SU-DHL-6 (cell line): ENCODE measurements at regions not wholly inside any gene's neighbourhood (a gene's known extent, or its start where the extent isn't known, plus 50 kb on each side); places are given as distances from the start of the nearest gene placed in this dataset.
"Not testable (repeated sequence)": the region's sequence is repeated elsewhere in the genome, so short reads cannot be mapped to it uniquely, and the experiment has no call there.

Experiments used
- H2AFZ ChIP-seq: fragments of 200-600 bp; sonication (generic); 2 replicates; pipeline ENCODE4 v1.6.1; 2014; ENCODE audit warnings: low read depth, mild to moderate bottlenecking, moderate library complexity, mixed read lengths, antibody characterized with exemption, low read length; ENCODE audit not compliant: severe bottlenecking
- H3F3A ChIP-seq: fragments of 200-600 bp; shearing (Covaris generic); 2 replicates; pipeline ENCODE4 v1.6.0; 2016; ENCODE audit warnings: antibody characterized with exemption, mild to moderate bottlenecking; ENCODE audit not compliant: insufficient read depth
- H3K27ac ChIP-seq: fragments of 200-600 bp; sonication (generic); 2 replicates; pipeline ENCODE4 v1.5.1; 2016; ENCODE audit warnings: low read depth, mild to moderate bottlenecking, low read length, moderate library complexity, mixed read lengths
- H3K27me3 ChIP-seq: fragments of 200-600 bp; sonication (generic), shearing (Covaris generic); 2 replicates; pipeline ENCODE4 v1.6.0; 2014; ENCODE audit warnings: mild to moderate bottlenecking, low read length
- H3K36me3 ChIP-seq: fragments of 200-600 bp; sonication (generic); 2 replicates; pipeline ENCODE4 v1.6.1; 2014; ENCODE audit warnings: mild to moderate bottlenecking, low read length, mixed read lengths
- H3K4me2 ChIP-seq: fragments of 300-600, 200-600 bp; shearing (Covaris generic), sonication (generic); 2 replicates; pipeline ENCODE4 v1.6.0; 2014; ENCODE audit warnings: low read length, low read depth, mild to moderate bottlenecking; ENCODE audit not compliant: poor library complexity, severe bottlenecking
- H3K4me3 ChIP-seq: fragments of 200-600 bp; sonication (generic); 2 replicates; pipeline ENCODE4 v1.5.1; 2014; ENCODE audit warnings: antibody characterized with exemption, low read length, mild to moderate bottlenecking, mixed read lengths; ENCODE audit not compliant: insufficient read depth, poor library complexity, severe bottlenecking
- H3K79me2 ChIP-seq: fragments of 200-600 bp; sonication (generic); 2 replicates; pipeline ENCODE4 v1.6.1; 2014; ENCODE audit warnings: mild to moderate bottlenecking, low read length, moderate library complexity; ENCODE audit not compliant: insufficient read depth
- H3K9ac ChIP-seq: fragments of 200-600 bp; sonication (generic); 2 replicates; pipeline ENCODE4 v1.7.0; 2014; ENCODE audit warnings: mild to moderate bottlenecking, low read length
- H3K9me2 ChIP-seq: fragments of 200-600 bp; sonication (generic); replicated peaks from 2 replicates; pipeline ENCODE4 v1.6.1; 2014; ENCODE audit warnings: low read length; ENCODE audit not compliant: insufficient read depth
- H3K9me3 ChIP-seq: fragments of 200-600 bp; sonication (generic); 2 replicates; pipeline ENCODE4 v1.6.1; 2014; ENCODE audit warnings: low read length, mixed read lengths; ENCODE audit not compliant: insufficient read depth
- H4K20me1 ChIP-seq: fragments of 200-600 bp; sonication (generic); 2 replicates; pipeline ENCODE4 v1.6.1; 2014; ENCODE audit warnings: low read depth, mild to moderate bottlenecking, antibody characterized with exemption, low read length, moderate library complexity, mixed read lengths
- CTCF ChIP-seq: fragments of 200-600 bp; sonication (generic); IDR thresholded peaks from one replicate; pipeline ENCODE4 v1.5.1; 2017; ENCODE audit warnings: antibody characterized with exemption, mild to moderate bottlenecking, low read length, moderate library complexity; ENCODE audit not compliant: insufficient read depth, poor library complexity, severe bottlenecking
- EZH2phosphoT487 ChIP-seq: fragments of 200-600 bp; sonication (generic), shearing (Covaris generic); conservative IDR thresholded peaks from 2 replicates; pipeline ENCODE4 v1.6.1; 2018; ENCODE audit warnings: mild to moderate bottlenecking, antibody characterized with exemption, low read length, moderate library complexity, mixed read lengths

- H3K9ac ChIP-seq, H3K4me2 ChIP-seq, H3K79me2 ChIP-seq, H3K27me3 ChIP-seq, H4K20me1 ChIP-seq, H3K9me2 ChIP-seq, H3K36me3 ChIP-seq, H3K9me3 ChIP-seq, H3F3A ChIP-seq, H3K27ac ChIP-seq, H3K4me3 ChIP-seq, H2AFZ ChIP-seq: not testable (repeated sequence)
Observed at GRCh38 chr7:135872861-135873260, 104.3 kb downstream of the MTPN start.

- Histone ChIP-seq H3K79me2 (no peaks in the 10 kb centered on the region), H3F3A (no peaks in the 10 kb centered on the region), H3K9ac (no peak overlapping the region), H3K4me2 (no peak overlapping the region), H3K9me3 (no peaks in the 10 kb centered on the region), H3K9me2 (no peaks in the 10 kb centered on the region), H3K27ac (no peak overlapping the region), H3K27me3 (no peaks in the 10 kb centered on the region), H3K36me3 (no peaks in the 10 kb centered on the region), H4K20me1 (no peaks in the 10 kb centered on the region), H2AFZ (no peak overlapping the region), H3K4me3 (no peak overlapping the region)
- TF ChIP-seq CTCF, result no peak
- no peak for TF ChIP-seq EZH2phosphoT487
Observed at GRCh38 chr7:135862586-135863340, 114.2 kb upstream of the FAM180A start.

GRCh38 chr7:135859538-135859937 is 110.9 kb upstream of the FAM180A start:
- Histone ChIP-seq H3K9ac (no peak overlapping the region), H2AFZ (no peak overlapping the region), H3K9me3 (peaks cover 3% of the 10 kb centered on the region; the same call in 1 of the 2 replicates), H3F3A (no peaks in the 10 kb centered on the region), H4K20me1 (no peaks in the 10 kb centered on the region), H3K4me2 (no peak overlapping the region), H3K4me3 (no peak overlapping the region), H3K27me3 (no peaks in the 10 kb centered on the region), H3K79me2 (no peaks in the 10 kb centered on the region), H3K9me2 (no peaks in the 10 kb centered on the region), H3K27ac (no peak overlapping the region), H3K36me3 (no peaks in the 10 kb centered on the region)
- no peak for TF ChIP-seq CTCF
- no peak for TF ChIP-seq EZH2phosphoT487

DNA sequence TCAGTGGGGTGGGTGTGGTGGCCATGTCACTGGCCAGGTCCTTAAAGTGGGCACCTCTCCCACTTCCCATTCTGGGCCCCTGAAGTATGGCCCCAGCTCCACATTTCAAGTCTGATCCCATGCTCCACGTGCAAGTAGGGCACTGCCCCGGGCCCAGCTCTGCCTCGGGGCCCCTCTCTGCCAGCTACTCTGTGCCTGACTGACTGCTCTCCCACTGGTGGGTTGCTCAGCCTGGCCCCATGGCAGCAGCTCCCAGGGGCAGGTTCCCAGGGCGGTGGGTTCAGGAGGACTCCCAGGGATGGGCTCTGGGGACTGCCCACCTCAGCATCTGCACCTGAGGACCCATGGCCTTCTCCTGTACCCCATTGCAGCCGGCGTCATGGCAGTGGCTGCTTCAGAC is 110.2 kb upstream of the FAM180A start:
- Histone ChIP-seq H3K36me3 (no peaks in the 10 kb centered on the region), H3F3A (no peaks in the 10 kb centered on the region), H3K27ac (no peak overlapping the region)

More for the DNA sequence above, 110.2 kb upstream of the FAM180A start:
- Histone ChIP-seq H3K9me2 (no peaks in the 10 kb centered on the region), H3K79me2 (no peaks in the 10 kb centered on the region), H3K9me3 (peaks cover 3% of the 10 kb centered on the region; the same call in 1 of the 2 replicates), H3K9ac (no peak overlapping the region), H4K20me1 (no peaks in the 10 kb centered on the region), H2AFZ (no peak overlapping the region), H3K4me2 (no peak overlapping the region), H3K27me3 (no peaks in the 10 kb centered on the region), H3K4me3 (no peak overlapping the region)
- TF ChIP-seq EZH2phosphoT487 (no peak), CTCF (no peak)
